ENCODE measurements at regions not wholly inside any gene's neighbourhood (a gene's known extent, or its start where the extent isn't known, plus 50 kb on each side); places are given as distances from the start of the nearest gene placed in this dataset.

GRCh38 chr10:57145548-57145947 lies 784.5 kb upstream of the ZWINT start:
- DNase-seq (ENCODE audit: low read depth, low spot score) (no peak), FAIRE-seq (no peak)
- Histone ChIP-seq H3K79me2 (ENCODE audit: control insufficient read depth, insufficient read depth, low read length) (no peaks in the 10 kb centered on the region), H3K9me1 (ENCODE audit: control insufficient read depth, extremely low read depth, insufficient read depth, low read length) (no peaks in the 10 kb centered on the region), H3K4me1 (ENCODE audit: control insufficient read depth, extremely low read depth, insufficient read depth, low read length) (no peaks in the 10 kb centered on the region), H3K4me2 (ENCODE audit: control insufficient read depth, extremely low read depth, insufficient read depth, low read depth, low read length) (no peak overlapping the region), H3K27me3 (ENCODE audit: control insufficient read depth, extremely low read depth, insufficient read depth, low read length) (no peaks in the 10 kb centered on the region), H3K36me3 (ENCODE audit: control insufficient read depth in 2 of 2, extremely low read depth in 1 of 2, insufficient read depth in 2 of 2, low read length in 2 of 2) (no peaks in the 10 kb centered on the region), H3K27ac (ENCODE audit: control insufficient read depth, insufficient read depth, low read length) (no peak overlapping the region), H4K20me1 (ENCODE audit: control insufficient read depth, extremely low read depth, insufficient read depth, low read length) (no peaks in the 10 kb centered on the region), H3K9ac (ENCODE audit: control insufficient read depth, extremely low read depth, insufficient read depth, low read length) (no peak overlapping the region), H3K4me3 (ENCODE audit: control insufficient read depth in 2 of 3, extremely low read depth in 1 of 3, insufficient read depth in 2 of 3, low read depth in 1 of 3, low read length in 3 of 3) (no peak overlapping the region), H3K9me3 (ENCODE audit: control insufficient read depth, low read depth, low read length) (no peaks in the 10 kb centered on the region), H2AFZ (ENCODE audit: control insufficient read depth, low read length) (no peak overlapping the region)
- no peak for TF ChIP-seq EZH2 (IDR thresholded peaks at IDR 0.05; ENCODE audit: low read length)
- TF ChIP-seq, protein P1, sequence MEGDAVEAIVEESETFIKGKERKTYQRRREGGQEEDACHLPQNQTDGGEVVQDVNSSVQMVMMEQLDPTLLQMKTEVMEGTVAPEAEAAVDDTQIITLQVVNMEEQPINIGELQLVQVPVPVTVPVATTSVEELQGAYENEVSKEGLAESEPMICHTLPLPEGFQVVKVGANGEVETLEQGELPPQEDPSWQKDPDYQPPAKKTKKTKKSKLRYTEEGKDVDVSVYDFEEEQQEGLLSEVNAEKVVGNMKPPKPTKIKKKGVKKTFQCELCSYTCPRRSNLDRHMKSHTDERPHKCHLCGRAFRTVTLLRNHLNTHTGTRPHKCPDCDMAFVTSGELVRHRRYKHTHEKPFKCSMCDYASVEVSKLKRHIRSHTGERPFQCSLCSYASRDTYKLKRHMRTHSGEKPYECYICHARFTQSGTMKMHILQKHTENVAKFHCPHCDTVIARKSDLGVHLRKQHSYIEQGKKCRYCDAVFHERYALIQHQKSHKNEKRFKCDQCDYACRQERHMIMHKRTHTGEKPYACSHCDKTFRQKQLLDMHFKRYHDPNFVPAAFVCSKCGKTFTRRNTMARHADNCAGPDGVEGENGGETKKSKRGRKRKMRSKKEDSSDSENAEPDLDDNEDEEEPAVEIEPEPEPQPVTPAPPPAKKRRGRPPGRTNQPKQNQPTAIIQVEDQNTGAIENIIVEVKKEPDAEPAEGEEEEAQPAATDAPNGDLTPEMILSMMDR (optimal IDR thresholded peaks at IDR 0.05 in 1 of 3, IDR thresholded peaks at IDR 0.05 in 1 of 3, conservative IDR thresholded peaks at IDR 0.05 in 1 of 3; ENCODE audit: extremely low read depth in 1 of 3, insufficient read depth in 2 of 3, low read length in 3 of 3): no peak
- dilution Hi-C loops (cut with MboI; ENCODE audit: extremely low pct_ligation_motif_present, low sequenced_read_pairs): no loop called here

GRCh38 chr10:57142925-57143576 lies 782.0 kb upstream of the ZWINT start:
- H2AFZ ChIP-seq (ENCODE audit: control insufficient read depth, low read length): no peak overlapping the region

More at GRCh38 chr10:57142925-57143576, 782.0 kb upstream of the ZWINT start:
- DNase-seq (ENCODE audit: low read depth, low spot score) (no peak), FAIRE-seq (no peak)
- H3K27me3 ChIP-seq (ENCODE audit: control insufficient read depth, extremely low read depth, insufficient read depth, low read length): no peaks in the 10 kb centered on the region
- no peak overlapping the region for H3K27ac ChIP-seq (ENCODE audit: control insufficient read depth, insufficient read depth, low read length)
- H3K36me3 ChIP-seq (ENCODE audit: control insufficient read depth in 2 of 2, extremely low read depth in 1 of 2, insufficient read depth in 2 of 2, low read length in 2 of 2): no peaks in the 10 kb centered on the region
- no peak for TF ChIP-seq EZH2 (IDR thresholded peaks at IDR 0.05; ENCODE audit: low read length)
- TF ChIP-seq, protein P1 (optimal IDR thresholded peaks at IDR 0.05 in 1 of 3, IDR thresholded peaks at IDR 0.05 in 1 of 3, conservative IDR thresholded peaks at IDR 0.05 in 1 of 3; ENCODE audit: extremely low read depth in 1 of 3, insufficient read depth in 2 of 3, low read length in 3 of 3): no peak
- H3K79me2 ChIP-seq (ENCODE audit: control insufficient read depth, insufficient read depth, low read length): no peaks in the 10 kb centered on the region
- no peak overlapping the region for H3K4me2 ChIP-seq (ENCODE audit: control insufficient read depth, extremely low read depth, insufficient read depth, low read depth, low read length)
- dilution Hi-C loops (cut with MboI; ENCODE audit: extremely low pct_ligation_motif_present, low sequenced_read_pairs): no loop called here
- H3K4me3 ChIP-seq (ENCODE audit: control insufficient read depth in 2 of 3, extremely low read depth in 1 of 3, insufficient read depth in 2 of 3, low read depth in 1 of 3, low read length in 3 of 3): no peak overlapping the region
- no peaks in the 10 kb centered on the region for H4K20me1 ChIP-seq (ENCODE audit: control insufficient read depth, extremely low read depth, insufficient read depth, low read length)
- no peak overlapping the region for H3K9ac ChIP-seq (ENCODE audit: control insufficient read depth, extremely low read depth, insufficient read depth, low read length)
- H3K9me1 ChIP-seq (ENCODE audit: control insufficient read depth, extremely low read depth, insufficient read depth, low read length): no peaks in the 10 kb centered on the region
- H3K4me1 ChIP-seq (ENCODE audit: control insufficient read depth, extremely low read depth, insufficient read depth, low read length): no peaks in the 10 kb centered on the region
- no peaks in the 10 kb centered on the region for H3K9me3 ChIP-seq (ENCODE audit: control insufficient read depth, low read depth, low read length)

All from keratinocyte (primary cell).